ENCODE measurements at regions not wholly inside any gene's neighbourhood (a gene's known extent, or its start where the extent isn't known, plus 50 kb on each side); places are given as distances from the start of the nearest gene placed in this dataset.
A peak's percentile ranks its signal among the peaks of the same experiment; 100 is the strongest.

DNA sequence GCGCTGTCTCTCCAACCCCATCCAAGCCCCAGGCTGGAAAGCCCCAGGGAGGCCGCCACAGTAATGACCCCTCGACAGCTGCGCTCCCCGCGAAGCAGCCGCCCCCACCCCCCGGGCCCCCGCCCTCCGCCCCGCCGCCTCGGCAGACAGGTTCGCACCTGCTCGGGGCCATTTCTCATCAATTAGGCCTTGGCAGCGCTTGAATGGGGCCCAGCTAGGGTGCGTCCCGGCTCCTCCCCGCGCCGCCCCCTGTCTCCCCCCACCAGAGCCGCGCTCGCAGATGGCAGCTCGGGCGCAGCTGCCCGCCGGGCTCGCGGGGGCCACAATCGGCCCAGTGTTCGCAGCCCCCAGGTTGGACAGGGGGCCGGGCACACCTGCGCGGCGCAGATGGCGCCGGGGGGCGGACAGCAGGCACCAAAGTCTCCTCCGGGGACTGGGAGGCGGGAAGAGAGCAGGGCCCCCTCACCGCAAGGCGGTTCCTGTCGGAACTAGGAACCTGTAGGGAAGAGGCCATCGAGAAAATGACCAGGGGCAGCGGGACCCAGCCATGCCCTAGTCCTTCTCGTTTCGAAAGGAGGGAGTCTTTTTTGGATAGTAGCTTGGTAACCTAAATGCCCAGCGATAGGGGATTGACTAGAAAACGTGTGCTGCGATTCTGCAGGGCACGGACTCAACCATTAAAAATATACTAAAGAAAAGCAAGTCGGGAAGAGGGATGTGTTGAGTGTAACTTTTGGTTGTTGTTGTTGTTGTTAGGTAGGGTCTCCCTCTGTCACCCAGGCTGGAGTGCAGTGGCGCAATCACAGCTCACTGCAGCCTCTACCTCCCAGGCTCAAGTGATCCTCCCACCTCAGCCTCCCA lies 83.2 kb upstream of the EYA2 start:
- DNase-seq (ENCODE audit: low read depth) = no peak

DNA sequence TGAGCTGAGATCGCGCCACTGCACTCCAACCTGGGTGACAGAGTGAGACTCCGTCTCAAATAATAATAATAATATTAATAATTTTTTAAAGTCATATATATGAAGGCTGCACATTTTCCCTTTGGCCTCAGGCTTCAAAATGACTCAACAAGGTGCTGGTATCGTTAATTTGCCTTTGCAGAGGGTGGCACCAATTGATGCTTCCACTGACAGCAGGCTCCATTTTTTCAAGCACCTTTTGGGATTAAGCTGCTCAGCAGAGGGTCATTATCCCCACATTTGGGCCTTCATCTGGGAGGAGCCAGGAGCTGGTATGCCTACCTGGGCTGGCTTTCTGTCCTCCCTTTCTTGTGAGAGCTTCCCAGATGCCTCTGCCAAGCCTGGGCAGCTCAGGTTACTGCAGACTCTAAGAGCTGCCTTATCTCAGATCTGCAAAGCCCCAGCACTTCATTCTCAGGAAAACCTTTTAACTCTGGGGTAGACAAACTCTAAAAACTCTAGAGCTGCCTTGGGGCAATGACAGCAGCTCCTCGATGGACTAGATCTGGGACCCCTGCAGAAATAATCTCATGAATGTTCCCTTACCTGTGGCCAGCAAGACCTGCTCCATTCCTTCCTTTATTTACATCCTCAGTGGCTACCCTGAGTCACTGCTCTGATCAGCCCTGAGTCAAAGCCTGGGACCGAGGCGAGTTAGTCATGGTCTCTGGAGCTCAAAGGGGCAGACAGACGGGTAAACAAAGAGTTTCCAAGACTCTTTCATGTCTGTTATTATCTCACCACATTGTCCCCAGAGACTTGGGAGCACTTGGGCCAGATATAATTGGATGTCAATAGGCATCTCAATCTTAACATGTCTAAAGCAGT lies 80.0 kb upstream of the EYA2 start:
- peak; percentile 71 for DNase-seq (ENCODE audit: low read depth)

GRCh38 chr20:46816097-46816496 lies 78.5 kb upstream of the EYA2 start:
- no peak for DNase-seq (ENCODE audit: low read depth)

DNA sequence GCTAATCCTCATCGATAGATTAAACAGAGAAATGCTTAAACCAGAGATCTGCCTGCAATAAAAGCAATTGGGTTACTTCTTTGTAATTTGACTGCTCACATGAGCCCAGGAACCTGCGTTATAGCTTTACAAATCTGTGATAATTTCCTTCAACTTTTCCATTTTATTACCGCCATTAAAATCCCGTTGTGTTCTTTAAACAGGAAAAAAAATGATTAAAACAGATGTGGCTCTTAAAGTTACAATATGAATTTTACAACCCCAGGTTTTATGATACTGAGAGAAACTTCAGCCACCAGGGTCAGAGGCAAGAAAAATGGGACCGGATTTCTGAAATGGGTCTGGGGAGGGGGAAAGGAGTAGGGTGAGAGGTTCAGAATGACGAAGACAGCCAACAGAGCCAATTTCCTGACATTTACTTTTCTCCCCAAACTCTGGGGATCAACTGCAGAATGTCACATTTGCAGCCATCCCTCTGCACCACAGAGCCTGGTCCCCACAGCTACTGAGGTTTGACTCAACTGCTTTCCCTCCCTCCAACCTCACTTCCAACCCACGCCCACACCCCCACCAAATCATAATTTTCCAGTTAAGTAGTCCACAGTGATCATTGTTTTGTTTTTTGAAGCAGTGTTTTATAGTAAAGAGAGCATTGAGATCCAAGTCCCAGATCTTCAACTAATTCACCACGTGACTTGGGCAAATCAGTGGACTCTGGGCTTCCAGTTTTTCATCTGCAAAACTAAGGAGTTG lies 77.6 kb upstream of the EYA2 start:
- DNase-seq (ENCODE audit: low read depth) = no peak

DNA sequence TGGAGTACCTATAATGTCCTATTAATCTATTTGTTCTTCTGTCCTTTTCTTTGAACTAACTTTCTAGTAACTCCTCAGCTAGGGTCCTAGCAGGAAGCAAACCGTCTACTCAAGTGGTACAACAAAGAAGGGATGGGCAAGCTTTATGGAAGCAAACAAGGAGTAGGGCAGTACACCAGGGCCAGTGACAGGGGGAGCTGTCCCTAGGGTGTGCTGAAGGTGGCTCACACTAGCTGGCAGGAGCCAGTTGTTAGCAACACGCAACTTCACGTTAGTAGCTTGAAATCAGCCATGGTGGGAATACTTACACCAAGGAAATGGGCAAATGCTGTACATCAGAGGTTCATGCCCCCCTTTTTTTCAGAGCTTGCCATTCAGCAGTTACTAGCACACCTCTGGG lies 74.0 kb upstream of the EYA2 start:
- DNase-seq (ENCODE audit: low read depth) = no peak

- DNase-seq (ENCODE audit: low read depth) = no peak
These were observed 71.3 kb upstream of the EYA2 start for GRCh38 chr20:46823271-46823751.

DNA sequence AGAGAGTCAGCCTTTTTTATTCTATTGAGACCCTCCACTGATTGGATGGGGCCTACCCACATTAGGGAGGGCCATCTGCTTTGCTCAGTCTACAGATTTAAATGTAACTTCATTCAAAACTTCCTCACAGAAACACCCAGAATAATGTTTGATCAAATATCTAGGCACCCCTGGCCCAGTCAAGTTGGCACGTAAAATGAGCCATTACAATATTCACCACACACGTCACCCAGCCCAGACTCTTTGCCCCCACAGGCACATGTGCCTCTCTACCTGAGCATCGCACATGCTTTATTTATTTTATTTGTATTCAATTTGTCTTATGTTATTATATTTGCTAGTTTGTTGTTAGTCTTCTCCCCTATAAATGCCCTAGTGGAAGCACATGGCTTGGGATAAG lies 70.9 kb upstream of the EYA2 start:
- no peak for DNase-seq (ENCODE audit: low read depth)

DNA sequence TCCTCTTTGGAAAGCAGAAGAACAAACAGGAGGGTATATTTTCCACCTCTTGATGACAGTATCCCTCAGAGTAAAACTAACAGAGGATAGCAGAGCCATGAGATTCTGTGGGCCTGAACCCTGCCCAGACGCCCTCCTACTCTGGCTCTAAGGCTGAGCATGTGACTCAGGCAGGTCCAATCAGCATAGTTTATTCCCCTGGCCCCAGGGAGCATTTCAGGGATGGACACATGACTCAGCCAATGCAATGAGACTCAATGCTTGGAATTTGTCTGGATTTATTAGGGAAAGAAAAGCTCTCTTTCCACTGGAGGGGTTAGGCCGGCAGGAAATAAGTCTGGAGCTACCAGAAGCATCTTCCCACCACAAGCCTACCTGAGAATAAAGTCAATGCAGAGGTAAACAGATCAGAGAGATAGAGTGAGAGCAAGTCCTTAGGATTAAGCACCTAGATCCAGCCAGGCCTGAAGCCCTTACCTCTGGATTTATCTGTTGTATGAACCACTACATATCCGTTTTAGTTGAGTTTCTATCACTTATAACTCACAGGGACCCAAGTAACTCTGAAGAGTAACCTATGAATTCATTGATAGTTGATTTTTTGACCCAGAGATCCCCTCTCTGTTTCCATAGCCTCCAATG lies 68.2 kb upstream of the EYA2 start:
- DNase-seq (ENCODE audit: low read depth) = no peak

GRCh38 chr20:46827718-46828458 lies 66.8 kb upstream of the EYA2 start:
- no peak for DNase-seq (ENCODE audit: low read depth)

- DNase-seq (ENCODE audit: low read depth) = peak; percentile 44
These were observed 66.2 kb upstream of the EYA2 start for GRCh38 chr20:46828471-46828870.

DNA sequence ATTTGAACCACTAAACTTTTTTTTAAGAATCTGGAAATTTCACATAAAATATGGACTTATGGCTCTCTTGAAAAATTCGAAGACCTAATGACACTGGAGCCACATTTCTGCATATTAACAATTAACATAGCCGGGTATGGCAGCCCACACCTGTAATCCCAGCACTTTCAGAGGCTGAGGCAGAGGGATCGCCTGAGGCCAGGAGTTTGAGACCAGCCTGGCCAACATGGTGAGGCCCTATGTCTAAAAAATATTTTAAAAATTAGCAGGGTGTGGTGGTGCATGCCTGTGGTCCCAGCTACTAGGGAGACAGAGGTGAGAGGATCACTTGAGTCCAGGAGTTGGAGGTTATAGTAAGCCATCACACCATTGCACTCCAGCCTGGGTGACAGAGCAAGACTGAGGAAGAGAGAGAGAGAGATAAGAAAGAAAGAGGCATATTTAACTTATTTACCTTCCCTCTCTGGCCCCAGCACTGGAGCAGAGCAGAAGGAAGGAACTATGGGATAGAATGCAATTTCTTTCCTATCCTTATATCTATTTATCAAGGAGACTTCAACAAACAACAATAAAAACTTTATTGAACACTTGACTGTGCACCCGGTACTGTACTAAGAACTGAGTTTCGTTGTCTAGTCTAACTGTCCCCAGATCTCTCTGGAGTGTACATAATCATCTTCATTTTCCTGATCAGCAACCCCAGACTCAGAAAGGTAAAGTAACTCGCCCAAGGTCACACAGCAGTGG lies 63.6 kb upstream of the EYA2 start:
- no peak for DNase-seq (ENCODE audit: low read depth)

DNA sequence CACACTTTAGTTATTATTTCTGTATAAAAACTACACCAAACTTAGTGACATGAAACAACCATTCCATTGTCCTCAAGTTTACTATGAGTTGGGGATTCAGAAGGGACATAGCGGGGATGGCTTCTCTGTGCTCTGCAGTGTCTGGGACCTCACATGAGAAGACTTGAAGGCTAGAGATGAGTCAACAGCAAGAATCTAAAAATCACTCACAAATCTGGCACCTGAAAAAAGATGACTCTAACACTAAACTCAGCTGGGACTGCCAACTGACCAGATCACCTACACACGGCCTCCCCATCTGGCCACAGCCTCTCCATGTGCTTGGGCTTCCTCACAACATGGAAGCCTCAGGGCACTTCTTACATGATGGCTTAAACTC lies 63.0 kb upstream of the EYA2 start:
- DNase-seq (ENCODE audit: low read depth) = no peak

GRCh38 chr20:46832555-46832954 lies 62.1 kb upstream of the EYA2 start:
- DNase-seq (ENCODE audit: low read depth) = no peak

DNA sequence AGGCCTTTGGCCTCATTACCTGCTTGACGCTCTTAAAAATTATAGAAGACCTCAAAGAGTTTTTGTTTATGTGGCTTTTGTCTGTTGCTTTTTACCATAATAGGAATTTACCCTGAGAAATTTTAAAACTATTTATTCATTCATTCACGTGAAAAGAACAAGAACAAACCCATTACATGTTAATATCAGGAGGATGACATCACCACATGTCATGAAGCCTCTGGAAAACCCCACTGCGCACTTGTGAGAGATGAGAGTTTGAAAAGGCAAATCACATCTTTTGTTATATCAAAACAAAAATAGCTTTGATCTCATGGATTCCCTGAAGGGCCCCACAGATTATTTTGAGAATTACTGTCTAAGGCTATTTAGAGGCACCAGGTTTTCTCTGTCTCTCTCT lies 61.3 kb upstream of the EYA2 start:
- no peak for DNase-seq (ENCODE audit: low read depth)

DNA sequence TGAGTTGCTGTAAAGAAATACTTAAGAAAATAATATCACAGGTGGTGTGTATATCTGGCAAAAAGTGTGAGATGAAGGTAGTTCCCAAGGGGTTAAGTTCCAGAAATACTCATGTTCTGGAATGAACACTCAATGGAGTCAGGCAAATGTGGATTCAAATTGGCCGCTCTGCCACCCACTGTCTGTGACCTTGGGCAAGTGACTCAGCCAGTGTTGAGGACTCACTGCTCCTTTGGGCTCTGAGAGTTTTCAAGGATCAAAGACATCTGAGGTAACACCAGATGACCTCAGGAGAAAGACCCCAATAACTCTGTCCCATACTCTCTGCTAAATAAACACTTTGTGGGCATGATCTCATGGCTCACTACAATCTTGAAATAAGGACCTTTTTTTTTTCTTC lies 59.2 kb upstream of the EYA2 start:
- no peak for DNase-seq (ENCODE audit: low read depth)

DNA sequence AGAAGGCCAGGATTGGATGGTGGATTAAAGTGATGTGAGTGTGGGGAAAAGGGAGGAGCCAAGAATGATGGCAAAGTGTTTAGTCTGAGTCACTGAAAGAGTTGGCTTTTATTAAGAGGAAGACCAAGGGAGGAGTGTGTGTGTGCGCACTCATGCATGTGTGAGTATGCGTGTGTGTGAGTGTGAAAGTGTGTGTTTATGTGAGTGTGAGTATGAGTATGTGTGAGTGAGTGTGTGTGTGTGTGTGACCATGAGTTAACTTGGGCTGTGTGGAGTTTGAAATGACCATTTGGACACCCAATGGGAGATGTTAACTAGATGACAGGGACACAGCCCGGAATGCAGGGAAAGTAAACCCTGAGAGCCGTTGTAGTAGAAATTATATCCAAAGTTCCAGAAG lies 57.6 kb upstream of the EYA2 start:
- DNase-seq (ENCODE audit: low read depth) = no peak

- DNase-seq (ENCODE audit: low read depth) = no peak
These were observed 56.6 kb upstream of the EYA2 start for GRCh38 chr20:46838011-46838410.

- no peak for DNase-seq (ENCODE audit: low read depth)
These were observed 54.5 kb upstream of the EYA2 start for GRCh38 chr20:46840054-46840729.
